ENCODE measurements at regions not wholly inside any gene's neighbourhood (a gene's known extent, or its start where the extent isn't known, plus 50 kb on each side); places are given as distances from the start of the nearest gene placed in this dataset.

DNA sequence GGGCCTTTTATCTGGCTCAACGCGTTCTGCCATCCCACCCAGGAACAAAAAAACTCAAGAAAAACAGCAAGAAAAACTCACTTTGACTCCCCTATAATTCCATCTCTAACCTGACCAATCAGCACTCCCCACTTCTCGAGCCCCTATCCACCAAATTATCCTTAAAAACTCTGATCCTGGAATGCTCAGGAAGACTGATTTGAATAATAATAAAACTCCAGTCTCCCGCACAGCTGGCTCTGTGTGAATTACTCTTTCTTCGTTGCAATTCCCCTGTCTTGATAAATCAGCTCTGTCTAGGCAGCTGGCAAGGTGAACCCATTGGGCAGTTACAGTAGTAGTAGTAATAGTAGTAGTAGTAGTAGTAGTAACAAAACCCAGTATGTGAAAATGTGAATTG is 165.7 kb upstream of the CASK start:
- TF ChIP-seq SP1 (IDR thresholded peaks at IDR 0.05) (no peak), FOXK2 (IDR thresholded peaks at IDR 0.05) (no peak), SUZ12 (IDR thresholded peaks at IDR 0.05) (no peak), LEF1 (IDR thresholded peaks at IDR 0.05; ENCODE audit: borderline replicate concordance) (no peak)

Data from HEK293T (cell line).